Prostate gland (tissue), 2 donors: ENCODE measurements at regions not wholly inside any gene's neighbourhood (a gene's known extent, or its start where the extent isn't known, plus 50 kb on each side); places are given as distances from the start of the nearest gene placed in this dataset.
A peak's percentile ranks its signal among the peaks of the same experiment; 100 is the strongest.

Experiments used
- DNase-seq: peaks from one replicate; pipeline ENCODE4 v3.0.0-alpha.2; 2019; ENCODE audit warnings: low spot score
- H3K27ac ChIP-seq, 2 donors: fragments of 200-600 bp; sonication (generic); 2 replicates each; pipeline ENCODE4 v1.5.1; 2017 to 2019
- H3K27me3 ChIP-seq: fragments of 200-600 bp; sonication (generic); replicated peaks from 2 replicates; pipeline ENCODE4 v1.5.1; 2019; ENCODE audit not compliant: insufficient read depth
- H3K36me3 ChIP-seq, 2 donors: fragments of 200-600 bp; sonication (generic); 1 replicate in 1 of 2; 2 replicates in 1 of 2; pipeline versions ENCODE4 v1.5.1 to v1.8.1; 2017 to 2019
- H3K4me1 ChIP-seq: fragments of 200-600 bp; sonication (generic); replicated peaks from 2 replicates; pipeline ENCODE4 v1.5.1; 2019
- H3K4me3 ChIP-seq, 2 donors: fragments of 200-600 bp; sonication (generic); 2 replicates each; pipeline ENCODE4 v1.5.1; 2017 to 2019
- H3K9me3 ChIP-seq: fragments of 200-600 bp; sonication (generic); 2 replicates; pipeline ENCODE4 v1.5.1; 2017
- POLR2A ChIP-seq: fragments of 450-650 bp; IDR thresholded peaks from one replicate; pipeline ENCODE4 v1.6.1; 2016; ENCODE audit warnings: antibody characterized with exemption, mild to moderate bottlenecking
- POLR2AphosphoS5 ChIP-seq: sonication (generic); formaldehyde crosslinking; IDR thresholded peaks from one replicate; pipeline ENCODE4 v1.6.1; 2017; ENCODE audit warnings: antibody characterized with exemption
- WGBS: methylation state at CpG from one replicate; pipeline ENCODE4 v1.1.5; 2018; 5-methylcytosine and 5-hydroxymethylcytosine counted together
- intact Hi-C: fragments of 100-400 bp; cut with DNase I; formaldehyde crosslinking; loops from one replicate; pipeline ENCODE4 v1.14.2; 2022
- TF ChIP-seq, protein P1 (sequence below), 4 experiments: fragments of 200-600 bp in 2 of 4; fragments of 450-650 bp in 2 of 4; sonication (generic) in 2 of 4; IDR thresholded peaks; 1 replicate in 3 of 4; 2 replicates in 1 of 4; pipeline ENCODE4 v1.5.1; 2016 to 2019; ENCODE audit warnings: antibody characterized with exemption in 4 of 4, mild to moderate bottlenecking in 2 of 4, moderate library complexity in 2 of 4

DNA sequence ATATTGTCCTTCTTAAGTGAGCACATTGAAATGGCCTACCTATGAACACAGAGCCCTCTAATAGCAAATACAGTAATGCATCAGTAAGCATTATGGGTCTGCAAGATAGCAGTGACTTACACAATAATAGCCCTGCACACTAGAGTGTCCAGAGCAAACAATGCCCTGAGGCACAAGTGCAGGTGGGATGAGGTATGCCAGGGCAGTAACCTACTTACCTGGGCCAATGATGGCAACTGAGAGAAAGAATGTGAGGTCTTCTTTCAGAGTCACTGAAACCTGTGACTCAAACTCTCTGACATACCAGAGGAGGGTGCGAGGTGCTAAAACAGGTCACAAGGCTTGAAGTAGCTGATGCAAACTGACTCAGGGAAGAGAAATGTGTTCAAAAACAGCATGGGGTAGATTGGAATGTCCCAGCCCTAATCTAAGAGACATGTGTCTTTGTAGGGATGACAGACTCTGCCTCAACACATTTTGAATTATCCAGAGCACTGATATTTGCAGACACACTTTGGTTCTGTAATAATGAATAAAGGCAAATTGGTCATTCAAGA lies 168.5 kb upstream of the RUNX1 start:
- H3K9me3 ChIP-seq: no peaks in the 10 kb centered on the region
- 85% methylated on average over 1 of the region's 1 CpG for WGBS
- TF ChIP-seq POLR2A (no peak), POLR2AphosphoS5 (no peak)
- TF ChIP-seq, protein P1, sequence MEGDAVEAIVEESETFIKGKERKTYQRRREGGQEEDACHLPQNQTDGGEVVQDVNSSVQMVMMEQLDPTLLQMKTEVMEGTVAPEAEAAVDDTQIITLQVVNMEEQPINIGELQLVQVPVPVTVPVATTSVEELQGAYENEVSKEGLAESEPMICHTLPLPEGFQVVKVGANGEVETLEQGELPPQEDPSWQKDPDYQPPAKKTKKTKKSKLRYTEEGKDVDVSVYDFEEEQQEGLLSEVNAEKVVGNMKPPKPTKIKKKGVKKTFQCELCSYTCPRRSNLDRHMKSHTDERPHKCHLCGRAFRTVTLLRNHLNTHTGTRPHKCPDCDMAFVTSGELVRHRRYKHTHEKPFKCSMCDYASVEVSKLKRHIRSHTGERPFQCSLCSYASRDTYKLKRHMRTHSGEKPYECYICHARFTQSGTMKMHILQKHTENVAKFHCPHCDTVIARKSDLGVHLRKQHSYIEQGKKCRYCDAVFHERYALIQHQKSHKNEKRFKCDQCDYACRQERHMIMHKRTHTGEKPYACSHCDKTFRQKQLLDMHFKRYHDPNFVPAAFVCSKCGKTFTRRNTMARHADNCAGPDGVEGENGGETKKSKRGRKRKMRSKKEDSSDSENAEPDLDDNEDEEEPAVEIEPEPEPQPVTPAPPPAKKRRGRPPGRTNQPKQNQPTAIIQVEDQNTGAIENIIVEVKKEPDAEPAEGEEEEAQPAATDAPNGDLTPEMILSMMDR (IDR thresholded peaks at IDR 0.05): no peak
- H3K36me3 ChIP-seq: no peaks in the 10 kb centered on the region
- no peak for DNase-seq
- H3K27me3 ChIP-seq: no peaks in the 10 kb centered on the region
- H3K27ac ChIP-seq: no peak overlapping the region
- H3K4me3 ChIP-seq: no peak overlapping the region
- H3K4me1 ChIP-seq: no peaks in the 10 kb centered on the region
- intact Hi-C loops: no loop called here

DNA sequence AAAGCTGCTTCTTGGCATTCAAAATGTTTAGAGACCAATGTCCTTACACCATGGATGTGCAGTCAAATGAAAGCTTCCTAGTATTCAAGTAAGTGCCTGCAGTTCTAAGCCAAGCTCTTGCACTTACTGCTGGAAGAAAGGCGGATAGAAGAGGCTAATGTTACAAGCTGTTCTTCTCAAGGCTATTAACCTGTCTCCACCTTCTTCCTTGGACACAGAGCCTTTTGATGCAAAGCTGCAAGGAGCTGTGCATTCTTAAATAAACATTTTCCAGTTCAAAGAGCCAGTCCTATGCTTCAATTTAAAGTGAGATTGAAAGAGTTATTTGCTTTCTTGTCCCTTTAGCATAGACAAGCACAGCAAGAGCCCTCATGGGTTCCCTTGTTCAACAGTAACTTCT lies 167.9 kb upstream of the RUNX1 start:
- DNase-seq: no peak
- intact Hi-C loops: no loop called here
- Histone ChIP-seq H3K9me3 (no peaks in the 10 kb centered on the region), H3K4me3 (no peak overlapping the region), H3K36me3 (no peaks in the 10 kb centered on the region), H3K4me1 (no peaks in the 10 kb centered on the region), H3K27me3 (no peaks in the 10 kb centered on the region), H3K27ac (no peak overlapping the region)
- TF ChIP-seq, protein P1 (IDR thresholded peaks at IDR 0.05): no peak
- TF ChIP-seq POLR2A (no peak), POLR2AphosphoS5 (peak; percentile 20)
- 24% methylated on average over 1 of the region's 1 CpG for WGBS

DNA sequence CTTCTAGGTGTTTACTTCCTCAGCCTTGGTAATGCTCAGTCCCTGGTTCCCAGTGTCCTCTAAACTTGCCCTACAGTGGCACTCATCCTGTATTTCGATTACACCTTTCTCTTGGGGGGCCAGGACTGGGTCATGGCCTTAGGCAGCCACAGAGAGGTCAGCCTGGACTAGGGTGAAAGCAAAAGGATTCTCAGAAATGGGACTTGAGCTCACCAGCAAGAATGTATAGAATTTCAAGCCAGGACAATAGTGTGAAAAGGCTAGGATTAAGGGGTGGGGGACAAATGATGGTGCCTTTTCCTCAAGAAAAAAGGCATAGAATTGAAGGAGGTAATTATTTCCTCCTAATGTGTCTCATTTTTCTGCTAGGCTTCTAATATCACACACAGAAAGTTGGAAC lies 166.8 kb upstream of the RUNX1 start:
- H3K27ac ChIP-seq: no peak overlapping the region
- intact Hi-C loops: no loop called here
- 89% methylated on average over 1 of the region's 1 CpG for WGBS
- no peaks in the 10 kb centered on the region for H3K4me1 ChIP-seq
- TF ChIP-seq, protein P1 (IDR thresholded peaks at IDR 0.05): no peak
- no peak for TF ChIP-seq POLR2A
- no peak for TF ChIP-seq POLR2AphosphoS5
- no peak for DNase-seq
- no peaks in the 10 kb centered on the region for H3K36me3 ChIP-seq
- H3K4me3 ChIP-seq: no peak overlapping the region
- H3K9me3 ChIP-seq: no peaks in the 10 kb centered on the region
- no peaks in the 10 kb centered on the region for H3K27me3 ChIP-seq

DNA sequence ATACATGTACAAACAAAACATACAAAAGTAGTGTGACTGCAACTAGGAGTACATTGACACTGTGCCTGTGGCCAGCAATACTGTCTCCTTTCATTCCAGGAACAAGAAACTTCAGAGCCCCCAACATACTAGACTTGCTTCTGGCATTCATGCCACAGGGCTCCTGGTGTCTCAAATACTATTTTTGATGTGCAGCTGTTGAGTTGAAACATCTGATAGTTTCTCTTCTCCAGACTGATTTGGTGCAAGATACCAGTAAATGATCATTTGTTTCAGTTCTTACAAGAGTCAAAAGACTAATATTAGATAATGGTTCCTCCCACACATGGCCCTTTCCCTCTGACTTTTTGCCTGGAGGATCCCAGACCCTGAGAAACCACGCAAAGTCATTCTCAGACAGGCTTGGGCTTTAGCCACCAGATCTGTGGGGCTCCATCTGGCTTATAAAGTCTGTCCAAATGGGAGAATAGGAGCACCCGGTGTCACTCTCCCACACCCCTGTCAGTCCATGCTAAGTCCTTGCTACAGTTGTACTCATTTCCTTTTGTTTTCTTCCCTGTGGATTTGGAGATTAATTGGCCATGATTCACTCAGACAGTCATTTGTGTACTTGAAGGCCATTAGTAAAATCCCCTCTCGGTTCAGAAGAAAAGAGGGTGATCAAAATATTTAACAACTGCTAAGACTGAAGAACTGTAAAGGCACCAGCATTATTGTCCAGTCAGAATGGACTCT lies 163.5 kb upstream of the RUNX1 start:
- no peak for DNase-seq
- TF ChIP-seq, protein P1 (IDR thresholded peaks at IDR 0.05): no peak
- no peak for TF ChIP-seq POLR2AphosphoS5
- TF ChIP-seq POLR2A: no peak
- 49% methylated on average over 3 of the region's 3 CpGs for WGBS

DNA sequence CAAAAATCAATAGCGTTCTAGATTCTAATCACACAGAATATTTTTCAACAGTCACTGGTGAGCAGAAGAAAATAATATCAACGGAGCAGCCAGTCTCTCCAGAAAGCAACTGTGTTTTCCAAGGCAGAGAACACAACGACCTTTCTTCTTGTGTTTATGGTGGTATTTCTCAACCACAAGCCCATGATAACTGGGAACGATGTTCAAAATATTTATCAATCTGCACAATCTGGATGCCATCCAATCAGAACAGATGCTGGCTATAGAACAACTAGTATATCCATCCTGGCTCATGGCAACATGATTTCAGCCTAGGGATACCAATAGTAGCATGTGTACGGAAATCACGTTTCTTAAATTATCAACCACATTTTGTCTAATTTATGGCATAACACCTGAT lies 162.7 kb upstream of the RUNX1 start:
- Histone ChIP-seq H3K4me3 (no peak overlapping the region), H3K27ac (no peak overlapping the region)
- intact Hi-C loops: no loop called here

More for the DNA sequence above, 163.5 kb upstream of the RUNX1 start:
- intact Hi-C loops: no loop called here
- H3K4me3 ChIP-seq: no peak overlapping the region
- no peaks in the 10 kb centered on the region for H3K9me3 ChIP-seq
- H3K4me1 ChIP-seq: no peaks in the 10 kb centered on the region
- H3K27ac ChIP-seq: no peak overlapping the region
- H3K36me3 ChIP-seq: no peaks in the 10 kb centered on the region
- no peaks in the 10 kb centered on the region for H3K27me3 ChIP-seq

More for the DNA sequence above, 162.7 kb upstream of the RUNX1 start:
- Histone ChIP-seq H3K27me3 (no peaks in the 10 kb centered on the region), H3K36me3 (no peaks in the 10 kb centered on the region), H3K4me1 (no peaks in the 10 kb centered on the region), H3K9me3 (no peaks in the 10 kb centered on the region)
- TF ChIP-seq POLR2AphosphoS5 (no peak), POLR2A (no peak)
- TF ChIP-seq, protein P1 (IDR thresholded peaks at IDR 0.05): no peak
- no peak for DNase-seq
- WGBS: 70% methylated on average over 6 of the region's 6 CpGs
